ENCODE measurements at regions not wholly inside any gene's neighbourhood (a gene's known extent, or its start where the extent isn't known, plus 50 kb on each side); places are given as distances from the start of the nearest gene placed in this dataset.

GRCh38 chr13:73701160-73701559 is 433.0 kb downstream of the KLF12 start:
- TF ChIP-seq CTCF (tag by site-specific recombination; IDR thresholded peaks at IDR 0.05) (no peak), REST (tag by site-specific recombination; IDR thresholded peaks at IDR 0.05) (no peak), MZF1 (tag by site-specific recombination; IDR thresholded peaks at IDR 0.05; ENCODE audit: borderline replicate concordance) (no peak), GFI1B (tag by site-specific recombination; IDR thresholded peaks at IDR 0.05) (no peak), ZNF433 (tag by site-specific recombination; IDR thresholded peaks at IDR 0.05; ENCODE audit: low read depth) (no peak)

Measured in HEK293 (cell line).